Activated CD4-positive, alpha-beta T cell treated with anti-CD3 and anti-CD28 coated beads for 36 hours (primary cell): ENCODE measurements at regions not wholly inside any gene's neighbourhood (a gene's known extent, or its start where the extent isn't known, plus 50 kb on each side); places are given as distances from the start of the nearest gene placed in this dataset.
"Not testable (repeated sequence)": the region's sequence is repeated elsewhere in the genome, so short reads cannot be mapped to it uniquely, and the experiment has no call there.

Source experiments
- ATAC-seq: fragments of 200-7000 bp; cut with Tn5 transposase; one replicate; pipeline ENCODE4 v1.10.0; 2021; ENCODE audit warnings: mild to moderate bottlenecking, moderate library complexity
- CTCF ChIA-PET: fragments of 350-600 bp; sonication (Branson Sonifier 250); formaldehyde crosslinking; loops from one replicate; lab custom pipeline; 2021; ENCODE audit warnings: antibody characterized with exemption; lab: Charles Lee
- POLR2A ChIA-PET: fragments of 350-600 bp; sonication (Branson Sonifier 250); formaldehyde crosslinking; loops from one replicate; lab custom pipeline; 2021; ENCODE audit warnings: antibody characterized with exemption, inconsistent platforms; lab: Charles Lee
- DNase-seq: peaks from one replicate; pipeline ENCODE4 v3.0.0-alpha.2; 2020
- H3K27ac Mint-ChIP-seq: one replicate; pipeline ENCODE4 v1.8.0; 2021; ENCODE audit warnings: mixed read lengths
- H3K27me3 Mint-ChIP-seq: one replicate; pipeline ENCODE4 v1.8.0; 2021; ENCODE audit warnings: mixed read lengths
- H3K36me3 Mint-ChIP-seq: one replicate; pipeline ENCODE4 v1.8.0; 2021; ENCODE audit warnings: low read depth, mixed read lengths
- H3K4me1 Mint-ChIP-seq: one replicate; pipeline ENCODE4 v1.8.0; 2021; ENCODE audit warnings: mixed read lengths
- H3K4me3 Mint-ChIP-seq: one replicate; pipeline ENCODE4 v1.8.0; 2021; ENCODE audit warnings: mild to moderate bottlenecking, moderate library complexity, mixed read lengths
- H3K9me3 Mint-ChIP-seq: one replicate; pipeline ENCODE4 v1.8.0; 2021; ENCODE audit warnings: low read depth, mixed read lengths
- intact Hi-C, 2 experiments: fragments of 100-400 bp; cut with DNase I in 1 of 2; cut with micrococcal nuclease in 1 of 2; formaldehyde crosslinking; loops; one replicate each; pipeline versions ENCODE4 v1.14.2 to v1.15.1; 2022 to 2024; cut with DNase I, micrococcal nuclease

DNA sequence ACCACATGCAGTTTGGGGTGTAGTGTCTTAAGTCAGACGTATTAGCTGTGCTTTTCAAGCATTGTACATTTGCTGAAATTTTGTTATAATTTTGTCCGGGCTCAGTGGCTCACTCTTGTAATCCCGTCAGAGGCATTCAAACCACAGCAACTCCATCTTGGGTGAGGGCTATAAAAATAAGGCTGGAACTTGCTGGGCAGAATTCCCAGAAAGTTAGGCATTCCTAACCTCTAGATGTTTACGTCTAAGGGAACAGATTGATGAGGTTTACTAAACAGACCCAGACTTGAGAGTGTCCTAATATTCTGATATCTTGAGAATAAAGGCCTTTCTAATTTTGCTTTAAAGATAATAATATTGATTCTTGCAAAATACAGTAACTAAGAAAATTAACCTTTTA is 957.8 kb downstream of the NXPH1 start:
- Mint-ChIP-seq H3K36me3 (no peaks in the 10 kb centered on the region), H3K4me1 (no peaks in the 10 kb centered on the region), H3K27ac (no peak overlapping the region), H3K27me3 (no peaks in the 10 kb centered on the region), H3K4me3 (no peak overlapping the region), H3K9me3 (peaks cover 21% of the 10 kb centered on the region)
- POLR2A ChIA-PET = no interaction called here
- CTCF ChIA-PET = no interaction called here
- ATAC-seq (no peak), DNase-seq (no peak)
- intact Hi-C loops = no loop called here

DNA sequence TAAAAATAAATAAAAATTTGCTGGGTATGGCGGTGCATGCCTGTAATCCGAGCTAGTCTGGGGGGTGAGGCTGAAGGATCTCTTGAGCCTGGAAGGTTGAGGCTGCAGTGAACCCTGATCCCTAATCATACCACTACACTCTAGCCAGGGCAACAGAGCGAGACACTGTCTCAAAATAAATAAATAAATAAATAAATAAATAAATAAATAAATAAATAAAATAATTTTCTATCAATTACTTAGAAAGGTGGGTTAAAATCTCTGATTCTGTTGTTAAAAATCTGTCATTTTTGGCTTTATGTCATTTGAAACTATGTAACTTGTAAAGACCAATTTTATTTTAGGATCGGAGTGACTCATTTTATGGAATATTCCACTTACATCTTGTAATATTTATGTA is 958.6 kb downstream of the NXPH1 start:
- intact Hi-C loops = no loop called here
- Mint-ChIP-seq H3K4me1 (no peaks in the 10 kb centered on the region), H3K27me3 (no peaks in the 10 kb centered on the region), H3K9me3 (peaks cover 21% of the 10 kb centered on the region), H3K27ac (no peak overlapping the region), H3K36me3 (no peaks in the 10 kb centered on the region), H3K4me3 (no peak overlapping the region)
- ChIA-PET POLR2A (no interaction called here), CTCF (no interaction called here)
- ATAC-seq (no peak), DNase-seq (no peak)

DNA sequence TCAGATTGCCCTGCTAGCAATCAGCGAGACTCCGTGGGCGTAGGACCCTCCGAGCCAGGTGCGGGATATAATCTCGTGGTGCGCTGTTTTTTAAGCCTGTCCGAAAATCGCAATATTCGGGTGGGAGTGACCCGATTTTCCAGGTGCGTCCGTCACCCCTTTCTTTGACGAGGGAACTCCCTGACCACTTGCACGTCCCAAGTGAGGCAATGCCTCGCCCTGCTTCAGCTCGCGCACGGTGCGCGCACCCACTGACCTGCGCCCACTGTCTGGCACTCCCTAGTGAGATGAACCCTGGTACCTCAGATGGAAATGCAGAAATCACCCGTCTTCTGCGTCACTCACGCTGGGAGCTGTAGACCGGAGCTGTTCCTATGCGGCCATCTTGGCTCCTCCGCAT is 971.0 kb downstream of the NXPH1 start:
- H3K4me1 Mint-ChIP-seq, H3K4me3 Mint-ChIP-seq, ATAC-seq, H3K9me3 Mint-ChIP-seq, CTCF ChIA-PET, intact Hi-C loops, H3K27ac Mint-ChIP-seq, H3K36me3 Mint-ChIP-seq, H3K27me3 Mint-ChIP-seq, DNase-seq, POLR2A ChIA-PET: not testable (repeated sequence)

GRCh38 chr7:9407816-9408215 is 974.4 kb downstream of the NXPH1 start:
- Mint-ChIP-seq H3K27ac (no peak overlapping the region), H3K36me3 (no peaks in the 10 kb centered on the region), H3K4me1 (no peaks in the 10 kb centered on the region), H3K9me3 (no peaks in the 10 kb centered on the region), H3K4me3 (no peak overlapping the region), H3K27me3 (no peaks in the 10 kb centered on the region)
- no peak for ATAC-seq
- POLR2A ChIA-PET = no interaction called here
- no peak for DNase-seq
- intact Hi-C loops = no loop called here
- CTCF ChIA-PET = no interaction called here

- Mint-ChIP-seq H3K4me3 (no peak overlapping the region), H3K9me3 (peaks cover 18% of the 10 kb centered on the region), H3K27ac (no peak overlapping the region), H3K4me1 (no peaks in the 10 kb centered on the region), H3K36me3 (no peaks in the 10 kb centered on the region), H3K27me3 (no peaks in the 10 kb centered on the region)
- POLR2A ChIA-PET = no interaction called here
- intact Hi-C loops = no loop called here
- ATAC-seq = no peak
- CTCF ChIA-PET = no interaction called here
- DNase-seq = no peak
Measured at GRCh38 chr7:9453521-9453920, 1020.1 kb downstream of the NXPH1 start.

- Mint-ChIP-seq H3K4me3 (no peak overlapping the region), H3K27ac (no peak overlapping the region), H3K27me3 (no peaks in the 10 kb centered on the region), H3K36me3 (no peaks in the 10 kb centered on the region), H3K9me3 (peaks cover 14% of the 10 kb centered on the region), H3K4me1 (no peaks in the 10 kb centered on the region)
- POLR2A ChIA-PET = no interaction called here
- intact Hi-C loops = no loop called here
- no peak for DNase-seq
- CTCF ChIA-PET = no interaction called here
- ATAC-seq = no peak
Measured at GRCh38 chr7:9488555-9488954, 1055.1 kb downstream of the NXPH1 start.

GRCh38 chr7:9498303-9498702 is 1064.9 kb downstream of the NXPH1 start:
- Mint-ChIP-seq H3K27me3 (no peaks in the 10 kb centered on the region), H3K4me3 (no peak overlapping the region), H3K9me3 (peaks cover 3% of the 10 kb centered on the region), H3K36me3 (no peaks in the 10 kb centered on the region), H3K4me1 (no peaks in the 10 kb centered on the region), H3K27ac (no peak overlapping the region)
- DNase-seq (no peak), ATAC-seq (no peak)
- CTCF ChIA-PET = no interaction called here
- intact Hi-C loops = no loop called here
- POLR2A ChIA-PET = no interaction called here

- no peaks in the 10 kb centered on the region for H3K4me1 Mint-ChIP-seq
- intact Hi-C loops = no loop called here
- ChIA-PET CTCF (no interaction called here), POLR2A (no interaction called here)
- H3K36me3 Mint-ChIP-seq = no peaks in the 10 kb centered on the region
- no peaks in the 10 kb centered on the region for H3K27me3 Mint-ChIP-seq
- no peak for ATAC-seq
- H3K27ac Mint-ChIP-seq = no peak overlapping the region
- H3K9me3 Mint-ChIP-seq = peaks cover 2% of the 10 kb centered on the region
- DNase-seq = no peak
- no peak overlapping the region for H3K4me3 Mint-ChIP-seq
Measured at GRCh38 chr7:9502269-9502668, 1068.9 kb downstream of the NXPH1 start.

- Mint-ChIP-seq H3K9me3 (peaks cover 3% of the 10 kb centered on the region), H3K27ac (no peak overlapping the region), H3K27me3 (no peaks in the 10 kb centered on the region), H3K4me1 (no peaks in the 10 kb centered on the region), H3K4me3 (no peak overlapping the region), H3K36me3 (no peaks in the 10 kb centered on the region)
- ChIA-PET POLR2A (no interaction called here), CTCF (no interaction called here)
- DNase-seq (no peak), ATAC-seq (no peak)
- intact Hi-C loops = no loop called here
Measured at GRCh38 chr7:9504678-9505077, 1071.3 kb downstream of the NXPH1 start.

DNA sequence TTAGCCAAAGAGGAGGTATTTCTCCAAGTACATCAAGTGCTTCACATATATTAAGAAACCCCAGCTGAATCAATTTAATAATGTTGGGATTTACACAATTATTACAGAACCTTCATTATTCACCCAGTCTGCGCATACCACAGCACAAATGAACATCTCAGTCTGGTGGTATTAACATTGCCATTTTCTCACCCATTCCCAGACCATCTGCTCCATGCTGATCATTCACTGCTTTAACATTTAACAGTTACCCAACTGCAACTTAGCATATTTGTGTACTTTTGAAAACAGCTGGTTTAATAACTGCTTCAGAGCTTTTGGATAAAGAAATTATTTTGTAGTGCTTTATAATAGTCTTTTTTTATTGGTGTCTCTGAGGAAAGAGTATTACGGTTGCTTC is 1072.1 kb downstream of the NXPH1 start:
- Mint-ChIP-seq H3K9me3 (peaks cover 3% of the 10 kb centered on the region), H3K4me3 (no peak overlapping the region), H3K27me3 (no peaks in the 10 kb centered on the region), H3K27ac (no peak overlapping the region), H3K36me3 (no peaks in the 10 kb centered on the region), H3K4me1 (no peaks in the 10 kb centered on the region)
- CTCF ChIA-PET = interaction anchor here (0.6 kb wide), 1 partner anchor 1299 kb away, joined by 3 read pairs; no protein-coding TSS in a partner anchor
- POLR2A ChIA-PET = no interaction called here
- ATAC-seq = no peak
- intact Hi-C loops = no loop called here
- no peak for DNase-seq

GRCh38 chr7:9507290-9507689 is 1073.9 kb downstream of the NXPH1 start:
- DNase-seq = no peak
- no peak for ATAC-seq
- H3K27ac Mint-ChIP-seq = no peak overlapping the region
- H3K9me3 Mint-ChIP-seq = peaks cover 3% of the 10 kb centered on the region
- H3K4me1 Mint-ChIP-seq = no peaks in the 10 kb centered on the region
- CTCF ChIA-PET = no interaction called here
- H3K36me3 Mint-ChIP-seq = no peaks in the 10 kb centered on the region
- H3K4me3 Mint-ChIP-seq = no peak overlapping the region
- H3K27me3 Mint-ChIP-seq = no peaks in the 10 kb centered on the region
- POLR2A ChIA-PET = no interaction called here
- intact Hi-C loops = no loop called here

- no peaks in the 10 kb centered on the region for H3K4me1 Mint-ChIP-seq
- no peak overlapping the region for H3K27ac Mint-ChIP-seq
- intact Hi-C loops = no loop called here
- CTCF ChIA-PET = no interaction called here
- DNase-seq (no peak), ATAC-seq (no peak)
- H3K36me3 Mint-ChIP-seq = no peaks in the 10 kb centered on the region
- no peaks in the 10 kb centered on the region for H3K27me3 Mint-ChIP-seq
- peaks cover 6% of the 10 kb centered on the region for H3K9me3 Mint-ChIP-seq
- POLR2A ChIA-PET = no interaction called here
- H3K4me3 Mint-ChIP-seq = no peak overlapping the region
Measured at GRCh38 chr7:9516662-9517061, 1083.3 kb downstream of the NXPH1 start.

DNA sequence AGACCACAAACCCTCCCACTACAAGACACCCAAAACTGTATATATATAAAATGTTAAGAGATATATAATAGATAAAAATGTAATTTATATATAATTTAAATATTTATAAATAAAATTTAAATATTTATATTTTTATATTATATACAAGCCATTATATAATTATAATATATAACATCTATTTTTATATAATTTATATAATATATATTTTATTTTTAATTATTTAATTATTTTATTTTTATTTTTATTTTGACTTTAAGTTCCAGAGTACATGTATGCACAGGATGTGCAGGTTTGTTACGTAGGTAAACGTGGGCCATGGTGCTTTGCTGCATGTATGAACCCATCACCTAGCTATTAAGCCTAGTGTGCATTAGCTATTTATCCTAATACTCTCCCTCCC is 1090.2 kb downstream of the NXPH1 start:
- no peaks in the 10 kb centered on the region for H3K27me3 Mint-ChIP-seq
- H3K27ac Mint-ChIP-seq = no peak overlapping the region
- ChIA-PET CTCF (no interaction called here), POLR2A (no interaction called here)
- intact Hi-C loops = no loop called here
- no peak for DNase-seq
- peaks cover 3% of the 10 kb centered on the region for H3K9me3 Mint-ChIP-seq
- no peaks in the 10 kb centered on the region for H3K36me3 Mint-ChIP-seq
- H3K4me3 Mint-ChIP-seq = no peak overlapping the region
- H3K4me1 Mint-ChIP-seq = no peaks in the 10 kb centered on the region
- ATAC-seq = no peak
